COLO829 (cell line): ENCODE measurements at regions not wholly inside any gene's neighbourhood (a gene's known extent, or its start where the extent isn't known, plus 50 kb on each side); places are given as distances from the start of the nearest gene placed in this dataset.

Experiments
- DNase-seq: peaks from one replicate; pipeline ENCODE4 v3.0.0; 2012; ENCODE audit warnings: low spot score

DNA sequence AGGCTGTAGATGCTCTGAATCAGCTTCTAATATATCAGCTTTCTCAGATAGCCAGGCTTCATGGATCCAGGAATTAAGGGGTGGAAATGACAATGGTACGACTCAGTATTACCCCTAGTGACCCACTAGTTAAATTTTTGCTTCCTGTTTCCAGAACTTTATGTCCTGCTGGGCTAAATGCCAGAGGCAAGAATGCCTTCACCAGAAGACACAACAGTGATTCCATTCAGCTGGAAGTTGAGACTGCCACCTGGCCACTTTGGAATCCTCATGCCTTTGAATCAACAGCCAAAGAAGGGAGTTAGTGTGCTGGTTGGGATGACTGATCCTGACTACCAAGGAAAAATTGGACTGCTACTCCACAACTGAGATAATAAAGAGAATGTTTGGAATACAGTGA, 239.1 kb downstream of the ASXL3 start:
- DNase-seq, result no peak

DNA sequence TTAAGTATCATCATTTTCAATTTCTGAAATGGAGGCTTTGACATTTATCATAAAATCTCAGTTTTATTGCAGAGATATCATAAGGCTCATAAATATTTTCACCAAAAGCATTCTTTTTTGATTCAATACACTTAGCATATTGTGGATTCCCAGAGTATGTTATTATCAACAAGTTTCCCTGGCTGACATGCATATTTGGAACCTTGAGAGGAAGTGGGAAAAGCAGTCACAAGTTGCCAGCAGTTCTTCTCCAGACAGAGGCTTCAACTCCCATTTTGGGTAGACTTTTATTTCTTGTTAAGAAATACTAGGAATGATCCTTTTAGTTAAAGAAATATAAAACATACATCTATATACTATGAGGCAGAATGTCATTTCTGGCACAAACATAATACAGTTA, 236.5 kb downstream of the ASXL3 start:
- DNase-seq, result no peak

- no peak for DNase-seq
Observed at GRCh38 chr18:33812186-33812585, 234.2 kb downstream of the ASXL3 start.

DNA sequence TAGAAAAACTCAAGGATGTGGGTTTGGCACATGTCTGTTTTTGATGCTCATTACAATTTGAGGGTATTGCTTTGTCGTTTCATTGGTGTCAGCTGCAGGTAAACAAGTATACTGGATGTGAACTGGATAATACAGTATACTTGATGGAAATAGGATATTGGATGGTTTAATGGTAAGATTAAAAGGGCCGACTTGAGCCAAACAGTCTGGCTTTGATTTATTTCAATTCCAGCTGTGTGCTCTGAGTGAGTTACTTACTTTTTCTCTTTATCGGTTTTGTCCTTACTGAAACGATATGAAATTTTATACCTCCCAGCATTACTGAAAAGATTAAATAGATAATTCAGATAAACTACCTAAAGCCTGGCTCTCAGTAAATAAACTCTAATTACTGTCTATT, 227.6 kb downstream of the ASXL3 start:
- no peak for DNase-seq

- DNase-seq, result no peak
Observed at GRCh38 chr18:33804258-33804657, 226.2 kb downstream of the ASXL3 start.

GRCh38 chr18:33803636-33804035, 225.6 kb downstream of the ASXL3 start:
- DNase-seq, result no peak

- DNase-seq, result no peak
Observed at GRCh38 chr18:33802955-33803354, 224.9 kb downstream of the ASXL3 start.
